GM12891 (cell line): ENCODE measurements at regions not wholly inside any gene's neighbourhood (a gene's known extent, or its start where the extent isn't known, plus 50 kb on each side); places are given as distances from the start of the nearest gene placed in this dataset.

Experiments
- PAX5 ChIP-seq: IDR thresholded peaks from 2 replicates; pipeline ENCODE4 v1.6.1; 2011; ENCODE audit warnings: low read length, moderate library complexity, mild to moderate bottlenecking; ENCODE audit not compliant: insufficient read depth, severe bottlenecking
- POLR2A ChIP-seq: IDR thresholded peaks from 2 replicates; pipeline ENCODE4 v1.6.1; 2011; ENCODE audit warnings: low read depth, low read length, control low read depth
- POLR2AphosphoS5 ChIP-seq: IDR thresholded peaks from 2 replicates; pipeline ENCODE4 v1.6.1; 2011; ENCODE audit warnings: low read depth, low read length, control low read depth
- POU2F2 ChIP-seq: IDR thresholded peaks from 2 replicates; pipeline ENCODE4 v1.6.1; 2011; ENCODE audit warnings: low read depth, mild to moderate bottlenecking, control low read depth, low read length, moderate library complexity
- SPI1 ChIP-seq: IDR thresholded peaks from 2 replicates; pipeline ENCODE4 v1.6.1; 2011; ENCODE audit warnings: low read depth, low read length, control low read depth
- TAF1 ChIP-seq: IDR thresholded peaks from 2 replicates; pipeline ENCODE4 v1.6.1; 2011; ENCODE audit warnings: low read depth, low read length, control low read depth

DNA sequence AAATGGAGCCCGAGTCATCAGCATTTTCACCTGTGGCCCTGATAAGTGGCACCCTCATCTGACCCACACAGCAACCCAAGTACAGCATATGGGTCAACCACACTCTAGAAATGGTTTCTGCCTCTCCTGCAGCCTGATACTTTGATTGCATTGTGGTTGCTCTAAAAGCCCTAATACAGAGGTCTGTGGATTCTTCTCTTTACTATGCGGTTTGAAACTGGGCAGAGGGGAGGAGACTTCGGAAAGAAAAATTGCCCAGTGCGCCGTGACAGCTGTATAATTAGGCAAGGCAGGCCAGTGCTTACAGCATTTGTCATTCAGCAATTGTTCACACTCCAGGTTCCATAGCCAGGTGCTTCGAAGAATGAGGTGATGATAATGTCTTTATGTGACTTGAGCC is 361.0 kb downstream of the NFIB start:
- TF ChIP-seq POLR2A (no peak), TAF1 (no peak), POLR2AphosphoS5 (no peak), POU2F2 (no peak), SPI1 (no peak), PAX5 (no peak)
